ENCODE measurements at regions not wholly inside any gene's neighbourhood (a gene's known extent, or its start where the extent isn't known, plus 50 kb on each side); places are given as distances from the start of the nearest gene placed in this dataset.

DNA sequence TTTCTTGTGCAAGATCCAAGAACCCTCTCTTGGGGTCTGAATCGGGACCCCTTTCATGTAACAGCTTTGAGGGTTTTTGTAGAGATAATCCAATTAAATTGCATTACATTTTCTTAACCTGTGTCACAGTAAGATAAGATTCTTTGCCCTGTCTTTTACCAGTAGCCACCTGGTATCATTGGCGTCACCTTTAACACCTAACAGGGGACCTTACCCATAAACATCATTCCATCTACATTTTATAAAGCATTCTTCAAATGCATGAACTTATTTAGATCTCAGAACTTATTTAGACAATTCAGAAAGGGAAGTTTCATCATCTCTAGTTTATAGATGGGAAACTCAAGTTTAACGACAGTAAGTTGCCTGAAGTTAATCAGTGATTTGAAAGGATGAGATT, 106.4 kb upstream of the KLF6 start:
- Histone ChIP-seq H3K36me3 (ENCODE audit: insufficient read depth, low read length) (no peaks in the 10 kb centered on the region), H3K9me3 (ENCODE audit: low read length) (no peaks in the 10 kb centered on the region), H2AFZ (ENCODE audit: low read depth, low read length) (no peak overlapping the region), H3K4me1 (ENCODE audit: insufficient read depth, low read length) (peaks cover 9% of the 10 kb centered on the region), H3K27me3 (ENCODE audit: insufficient read depth, low read length) (no peaks in the 10 kb centered on the region), H3K4me3 (ENCODE audit: low read length) (no peak overlapping the region)

DNA sequence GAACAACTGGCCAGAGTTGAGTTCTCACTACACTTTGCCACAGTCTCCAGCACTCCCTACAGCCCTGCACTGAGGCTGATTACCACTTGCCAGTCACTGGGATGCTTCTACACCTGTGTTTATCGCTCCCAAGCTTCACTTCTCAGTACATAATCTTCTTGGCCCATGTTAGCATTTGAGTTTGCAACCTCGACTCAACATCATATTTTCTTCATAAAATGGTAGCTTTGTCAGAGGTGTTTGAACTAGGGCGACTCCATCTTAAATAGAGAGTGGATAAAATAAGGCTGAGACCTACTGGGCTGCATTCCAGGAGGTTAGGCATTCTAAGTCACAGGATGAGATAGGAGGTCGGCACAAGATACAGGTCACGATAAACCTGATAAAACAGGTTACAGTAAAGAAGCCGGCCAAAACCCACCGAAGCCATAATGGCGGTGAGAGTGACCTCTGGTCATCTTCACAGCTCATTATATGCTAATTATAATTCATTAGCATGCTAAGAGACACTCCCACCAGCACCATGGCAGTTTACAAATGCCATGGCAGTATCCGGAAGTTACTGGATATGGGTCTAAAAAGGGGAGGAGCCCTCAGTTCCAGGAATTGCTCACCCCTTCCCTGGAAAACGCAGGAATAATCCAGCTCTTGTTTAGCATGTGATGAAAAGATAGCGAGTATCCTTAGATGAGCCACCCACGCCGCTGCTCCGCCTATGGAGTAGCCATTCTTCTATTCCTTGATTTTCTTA, 105.8 kb upstream of the KLF6 start:
- Histone ChIP-seq H3K36me3 (ENCODE audit: insufficient read depth, low read length) (no peaks in the 10 kb centered on the region), H2AFZ (ENCODE audit: low read depth, low read length) (no peak overlapping the region), H3K4me3 (ENCODE audit: low read length) (no peak overlapping the region), H3K4me1 (ENCODE audit: insufficient read depth, low read length) (peaks cover 9% of the 10 kb centered on the region), H3K27me3 (ENCODE audit: insufficient read depth, low read length) (no peaks in the 10 kb centered on the region), H3K9me3 (ENCODE audit: low read length) (no peaks in the 10 kb centered on the region)

DNA sequence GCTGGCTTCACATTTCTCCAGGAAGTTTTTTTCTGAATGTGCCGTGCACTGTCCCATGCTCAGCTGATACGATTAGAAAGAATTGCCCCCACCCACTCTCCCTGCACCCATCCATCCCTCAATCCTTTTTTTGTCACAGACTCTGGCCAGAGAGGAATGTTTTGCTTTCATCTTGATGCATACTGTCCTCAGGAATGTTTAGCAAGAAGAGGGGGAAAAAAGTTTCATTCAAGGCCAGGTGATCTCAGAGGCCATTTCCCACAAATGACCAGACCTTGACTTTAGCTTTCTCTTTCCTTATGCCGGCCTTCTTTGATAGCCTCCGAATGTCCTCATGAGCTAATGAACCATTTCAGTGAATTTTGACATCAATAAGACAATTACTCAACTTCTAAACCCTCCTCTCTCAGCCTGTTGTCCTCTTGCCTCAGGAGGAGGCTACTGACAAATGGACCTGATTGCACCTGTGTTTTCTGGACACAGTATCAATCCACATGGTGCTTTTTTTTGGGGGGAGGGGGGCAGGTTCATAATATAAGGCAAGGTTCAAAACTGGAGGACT, 105.0 kb upstream of the KLF6 start:
- no peak overlapping the region for H3K4me3 ChIP-seq (ENCODE audit: low read length)
- H3K9me3 ChIP-seq (ENCODE audit: low read length): no peaks in the 10 kb centered on the region
- peaks cover 9% of the 10 kb centered on the region for H3K4me1 ChIP-seq (ENCODE audit: insufficient read depth, low read length)
- H3K36me3 ChIP-seq (ENCODE audit: insufficient read depth, low read length): no peaks in the 10 kb centered on the region
- no peaks in the 10 kb centered on the region for H3K27me3 ChIP-seq (ENCODE audit: insufficient read depth, low read length)
- H2AFZ ChIP-seq (ENCODE audit: low read depth, low read length): no peak overlapping the region

DNA sequence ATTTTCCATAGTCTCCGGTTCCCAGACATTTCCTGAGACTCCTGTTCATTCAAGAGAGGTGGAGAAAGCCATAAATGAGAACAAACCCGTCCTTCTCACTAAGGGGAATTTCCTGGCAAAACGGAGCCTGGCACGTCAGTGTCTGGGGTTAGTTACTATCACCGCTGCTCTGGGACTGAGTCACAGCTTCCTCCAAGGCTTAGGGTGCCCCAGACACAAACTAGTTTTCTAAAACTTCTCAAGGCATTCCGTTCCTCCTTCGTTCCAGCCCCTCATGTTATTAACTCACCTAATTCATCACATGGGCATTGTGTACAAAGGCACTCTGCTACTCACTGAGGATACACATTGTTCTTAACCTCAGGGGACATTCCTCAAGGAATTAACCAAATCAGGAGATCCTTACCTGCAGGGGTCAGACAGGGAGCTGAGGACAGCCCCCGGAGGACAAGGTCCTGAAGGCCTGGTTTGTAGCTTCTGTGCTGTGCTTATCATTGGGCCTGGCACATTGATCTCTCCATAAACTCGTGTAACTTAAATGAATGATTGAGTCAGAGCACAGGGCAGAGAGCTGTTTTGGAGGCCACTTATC, 103.0 kb upstream of the KLF6 start:
- H3K4me1 ChIP-seq (ENCODE audit: insufficient read depth, low read length): peaks cover 9% of the 10 kb centered on the region
- H2AFZ ChIP-seq (ENCODE audit: low read depth, low read length): no peak overlapping the region
- no peak overlapping the region for H3K4me3 ChIP-seq (ENCODE audit: low read length)
- no peaks in the 10 kb centered on the region for H3K36me3 ChIP-seq (ENCODE audit: insufficient read depth, low read length)
- H3K9me3 ChIP-seq (ENCODE audit: low read length): no peaks in the 10 kb centered on the region
- no peaks in the 10 kb centered on the region for H3K27me3 ChIP-seq (ENCODE audit: insufficient read depth, low read length)

DNA sequence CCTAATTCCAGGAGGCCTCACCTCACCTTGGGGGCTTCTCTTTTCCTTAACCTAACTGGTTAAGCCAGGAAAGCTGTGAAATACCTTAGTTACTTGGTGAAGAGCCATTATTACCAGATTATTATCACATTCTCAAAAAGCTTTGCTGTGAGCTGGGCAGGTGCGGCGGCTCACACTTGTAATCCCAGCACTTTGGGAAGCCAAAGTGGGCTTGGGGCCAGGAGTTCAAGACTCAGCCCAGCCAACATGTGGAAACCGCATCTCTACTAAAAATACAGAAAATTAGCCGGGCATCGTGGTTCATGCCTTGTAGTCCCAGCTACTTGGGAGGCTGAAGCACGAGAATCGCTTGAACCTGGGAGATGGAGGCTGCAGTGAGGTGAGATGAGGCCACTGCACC, 102.4 kb upstream of the KLF6 start:
- H3K4me1 ChIP-seq (ENCODE audit: insufficient read depth, low read length): peaks cover 9% of the 10 kb centered on the region
- H3K36me3 ChIP-seq (ENCODE audit: insufficient read depth, low read length): no peaks in the 10 kb centered on the region
- H2AFZ ChIP-seq (ENCODE audit: low read depth, low read length): no peak overlapping the region
- H3K4me3 ChIP-seq (ENCODE audit: low read length): no peak overlapping the region
- no peaks in the 10 kb centered on the region for H3K27me3 ChIP-seq (ENCODE audit: insufficient read depth, low read length)
- H3K9me3 ChIP-seq (ENCODE audit: low read length): no peaks in the 10 kb centered on the region

DNA sequence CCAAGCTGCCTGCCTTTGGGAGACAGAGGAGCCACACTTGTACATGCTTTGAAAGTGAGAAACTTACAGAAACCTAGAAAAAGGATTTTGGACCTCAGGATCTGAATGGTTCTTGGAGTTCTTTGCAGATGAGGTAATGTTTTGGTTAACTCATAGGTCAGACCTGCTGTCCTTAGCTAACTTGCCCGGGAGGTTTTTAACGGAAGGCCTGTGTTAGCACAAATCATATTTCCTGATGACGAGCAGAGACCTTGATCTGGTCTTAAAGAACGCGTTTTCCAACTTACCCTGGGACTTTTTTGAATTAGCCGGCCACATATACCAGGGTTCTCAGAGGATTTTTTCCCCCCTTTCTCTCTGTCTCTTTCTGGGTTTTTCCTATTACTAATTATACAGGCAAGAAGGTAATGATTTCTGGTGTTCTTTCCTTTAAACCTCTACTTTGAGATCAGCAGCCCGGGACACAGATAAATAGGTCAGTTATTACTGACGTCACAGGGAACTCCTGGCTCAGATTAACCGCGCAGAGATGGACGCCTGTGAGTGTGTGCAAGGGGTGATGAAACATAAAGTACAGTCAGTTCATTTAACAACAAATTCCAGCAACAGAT, 101.7 kb upstream of the KLF6 start:
- peaks cover 9% of the 10 kb centered on the region for H3K4me1 ChIP-seq (ENCODE audit: insufficient read depth, low read length)
- no peaks in the 10 kb centered on the region for H3K27me3 ChIP-seq (ENCODE audit: insufficient read depth, low read length)
- H2AFZ ChIP-seq (ENCODE audit: low read depth, low read length): peak overlapping the region; percentile 66
- H3K4me3 ChIP-seq (ENCODE audit: low read length): no peak overlapping the region
- H3K36me3 ChIP-seq (ENCODE audit: insufficient read depth, low read length): no peaks in the 10 kb centered on the region
- H3K9me3 ChIP-seq (ENCODE audit: low read length): no peaks in the 10 kb centered on the region

DNA sequence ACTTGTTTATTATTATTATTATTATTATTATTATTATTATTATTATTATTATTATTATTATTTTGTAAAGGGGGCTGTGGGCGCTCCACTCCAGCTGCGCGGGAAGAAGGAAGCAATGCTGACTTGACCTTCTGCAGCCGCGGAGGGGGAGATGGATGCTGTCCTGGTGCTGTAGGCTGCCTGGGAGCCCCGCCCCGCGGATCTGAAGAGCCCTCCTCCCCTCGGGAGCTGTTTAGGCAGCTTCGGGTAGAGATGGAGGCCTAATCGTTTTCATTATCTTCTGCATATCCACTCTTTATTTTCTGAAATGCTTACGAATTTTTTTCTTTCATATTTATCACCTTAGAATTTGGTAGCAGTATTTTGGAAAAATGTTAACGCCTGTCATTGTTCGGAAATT, 101.2 kb upstream of the KLF6 start:
- H3K4me1 ChIP-seq (ENCODE audit: insufficient read depth, low read length): peaks cover 9% of the 10 kb centered on the region
- no peak overlapping the region for H3K4me3 ChIP-seq (ENCODE audit: low read length)
- no peaks in the 10 kb centered on the region for H3K9me3 ChIP-seq (ENCODE audit: low read length)
- no peaks in the 10 kb centered on the region for H3K27me3 ChIP-seq (ENCODE audit: insufficient read depth, low read length)
- H2AFZ ChIP-seq (ENCODE audit: low read depth, low read length): peak overlapping the region; percentile 66
- no peaks in the 10 kb centered on the region for H3K36me3 ChIP-seq (ENCODE audit: insufficient read depth, low read length)

DNA sequence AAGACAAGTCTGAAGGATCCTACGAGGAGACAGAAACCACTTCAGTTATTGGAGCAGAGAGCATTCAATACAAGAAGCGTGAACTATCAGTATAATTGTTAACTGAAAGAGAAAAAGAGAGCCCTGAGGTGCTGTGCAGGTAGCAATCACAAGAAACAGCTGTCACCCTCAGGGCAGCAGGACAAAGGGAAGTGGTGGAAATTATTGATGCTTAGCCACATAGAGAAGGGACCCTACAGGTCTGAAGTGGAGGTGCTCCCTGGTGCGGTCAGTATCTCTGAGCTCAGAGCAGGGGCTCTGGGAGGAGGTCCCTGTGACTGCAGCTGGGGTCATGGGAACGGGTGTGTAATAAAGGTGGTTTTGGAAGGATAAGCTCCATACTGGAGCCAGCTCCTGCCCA, 97.8 kb upstream of the KLF6 start:
- no peak overlapping the region for H2AFZ ChIP-seq (ENCODE audit: low read depth, low read length)
- H3K4me3 ChIP-seq (ENCODE audit: low read length): no peak overlapping the region
- peaks cover 5% of the 10 kb centered on the region for H3K4me1 ChIP-seq (ENCODE audit: insufficient read depth, low read length)
- no peaks in the 10 kb centered on the region for H3K36me3 ChIP-seq (ENCODE audit: insufficient read depth, low read length)
- H3K27me3 ChIP-seq (ENCODE audit: insufficient read depth, low read length): no peaks in the 10 kb centered on the region
- H3K9me3 ChIP-seq (ENCODE audit: low read length): no peaks in the 10 kb centered on the region

DNA sequence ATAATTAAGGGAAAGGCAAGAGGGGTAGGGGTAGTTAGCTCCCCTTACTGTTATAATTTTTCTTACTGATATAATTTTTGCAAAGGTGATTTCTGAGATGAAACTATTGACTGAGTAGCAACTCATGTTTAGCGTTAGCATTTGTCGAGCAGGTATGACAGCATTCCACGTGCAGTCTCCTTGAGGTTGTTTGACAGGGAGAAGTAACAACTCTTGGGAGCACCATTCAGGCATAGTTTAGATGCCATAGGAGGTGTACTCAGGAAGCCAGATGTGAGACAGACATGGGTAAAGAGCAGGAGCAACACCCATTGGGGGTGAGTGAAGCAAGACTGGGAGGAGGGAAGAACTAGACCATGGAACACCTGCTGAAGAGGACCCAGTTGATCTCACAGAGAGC, 96.6 kb upstream of the KLF6 start:
- Histone ChIP-seq H3K27me3 (ENCODE audit: insufficient read depth, low read length) (no peaks in the 10 kb centered on the region), H3K4me1 (ENCODE audit: insufficient read depth, low read length) (peaks cover 3% of the 10 kb centered on the region), H3K9me3 (ENCODE audit: low read length) (no peaks in the 10 kb centered on the region), H2AFZ (ENCODE audit: low read depth, low read length) (no peak overlapping the region), H3K36me3 (ENCODE audit: insufficient read depth, low read length) (no peaks in the 10 kb centered on the region), H3K4me3 (ENCODE audit: low read length) (no peak overlapping the region)

DNA sequence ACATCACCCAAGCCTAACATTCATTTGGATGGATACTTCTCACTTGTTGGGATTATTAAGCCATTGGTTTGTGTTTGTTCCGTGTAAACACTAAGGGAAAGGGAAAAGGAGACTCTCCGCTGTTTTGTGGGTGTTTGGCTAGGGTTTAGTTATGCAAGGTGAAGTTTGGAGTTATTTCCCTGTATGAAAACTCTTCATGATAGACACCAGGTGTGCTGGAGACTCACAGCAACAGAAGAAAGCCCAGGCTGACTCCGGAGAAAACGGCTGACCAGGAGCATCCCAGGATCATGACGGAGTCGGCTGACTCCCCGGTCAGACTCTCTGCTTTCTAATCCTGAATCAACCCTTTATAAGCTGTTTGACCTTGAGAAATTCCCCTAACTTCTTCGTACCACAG, 94.1 kb upstream of the KLF6 start:
- no peaks in the 10 kb centered on the region for H3K9me3 ChIP-seq (ENCODE audit: low read length)
- H3K4me3 ChIP-seq (ENCODE audit: low read length): no peak overlapping the region
- peaks cover 2% of the 10 kb centered on the region for H3K4me1 ChIP-seq (ENCODE audit: insufficient read depth, low read length)
- H3K27me3 ChIP-seq (ENCODE audit: insufficient read depth, low read length): no peaks in the 10 kb centered on the region
- H3K36me3 ChIP-seq (ENCODE audit: insufficient read depth, low read length): no peaks in the 10 kb centered on the region
- no peak overlapping the region for H2AFZ ChIP-seq (ENCODE audit: low read depth, low read length)

DNA sequence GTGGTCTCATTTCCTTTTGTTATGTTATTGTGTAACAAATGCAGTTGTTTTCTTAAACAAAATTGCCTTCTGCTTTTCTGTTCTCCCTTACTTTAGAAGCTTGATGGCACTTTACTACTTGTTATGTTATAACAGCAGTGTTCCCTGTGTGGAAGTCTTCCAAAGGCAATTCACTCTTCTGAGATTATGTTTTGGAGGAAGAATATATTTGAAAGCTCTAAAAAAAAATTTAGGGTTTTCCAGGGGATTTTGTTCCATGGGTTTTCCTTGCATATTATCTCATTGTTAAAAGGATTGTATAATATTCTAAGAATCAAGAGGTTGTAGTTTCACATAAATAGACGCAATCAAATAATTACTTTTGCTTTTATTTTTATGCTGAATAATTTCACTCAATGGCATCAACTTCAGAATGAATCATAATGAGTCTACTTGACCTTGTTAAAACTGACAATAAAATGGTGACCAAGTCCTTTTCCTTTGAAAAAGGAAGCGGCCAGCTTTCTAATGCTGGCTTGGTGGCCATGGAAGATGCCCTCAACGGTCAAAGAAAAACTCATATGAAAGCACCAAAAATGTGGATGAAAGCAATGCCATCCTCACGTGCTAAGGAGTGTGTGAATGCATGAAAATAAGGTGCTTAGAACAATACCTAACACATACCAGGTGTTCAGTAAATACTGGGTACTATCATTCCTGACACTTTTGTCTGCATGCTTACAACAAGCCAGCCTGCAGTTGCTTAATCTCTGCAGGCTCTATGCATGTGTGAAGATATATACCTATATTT, 92.4 kb upstream of the KLF6 start:
- Histone ChIP-seq H2AFZ (ENCODE audit: low read depth, low read length) (no peak overlapping the region), H3K9me3 (ENCODE audit: low read length) (no peaks in the 10 kb centered on the region), H3K27me3 (ENCODE audit: insufficient read depth, low read length) (no peaks in the 10 kb centered on the region), H3K4me1 (ENCODE audit: insufficient read depth, low read length) (peaks cover 18% of the 10 kb centered on the region), H3K36me3 (ENCODE audit: insufficient read depth, low read length) (no peaks in the 10 kb centered on the region), H3K4me3 (ENCODE audit: low read length) (no peak overlapping the region)

DNA sequence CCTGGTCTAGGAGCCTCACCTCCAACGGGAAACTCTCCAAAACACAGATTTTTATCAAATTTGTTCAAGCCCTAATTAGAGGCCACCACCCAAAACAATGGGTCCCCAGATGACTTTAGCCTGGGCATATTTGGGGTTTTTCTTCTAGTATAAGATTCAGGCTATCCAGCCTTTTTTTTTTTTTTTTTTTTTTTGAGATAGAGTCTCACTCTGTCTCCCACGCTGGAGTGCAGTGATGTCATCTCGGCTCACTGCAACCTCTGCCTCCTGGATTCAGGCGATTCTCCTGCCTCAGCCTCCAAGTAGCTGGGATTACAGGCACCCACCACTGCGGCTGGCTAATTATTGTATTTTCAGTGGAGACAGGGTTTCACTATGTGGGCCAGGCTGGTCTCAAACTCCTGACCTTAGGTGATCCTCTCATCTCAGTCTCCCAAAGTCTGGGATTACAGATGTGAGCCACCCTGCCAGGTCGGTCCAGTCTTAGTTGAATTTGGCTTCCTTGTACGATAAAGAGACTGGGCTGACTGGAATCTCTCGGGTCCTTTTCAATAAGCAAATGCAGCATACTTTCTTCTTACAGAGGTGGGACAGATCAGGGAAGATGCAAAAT, 91.4 kb upstream of the KLF6 start:
- H3K9me3 ChIP-seq (ENCODE audit: low read length): no peaks in the 10 kb centered on the region
- no peaks in the 10 kb centered on the region for H3K36me3 ChIP-seq (ENCODE audit: insufficient read depth, low read length)

More for the DNA sequence above, 91.4 kb upstream of the KLF6 start:
- peaks cover 21% of the 10 kb centered on the region for H3K4me1 ChIP-seq (ENCODE audit: insufficient read depth, low read length)
- H3K27me3 ChIP-seq (ENCODE audit: insufficient read depth, low read length): no peaks in the 10 kb centered on the region
- H2AFZ ChIP-seq (ENCODE audit: low read depth, low read length): no peak overlapping the region
- H3K4me3 ChIP-seq (ENCODE audit: low read length): no peak overlapping the region
